ENCODE measurements at regions not wholly inside any gene's neighbourhood (a gene's known extent, or its start where the extent isn't known, plus 50 kb on each side); places are given as distances from the start of the nearest gene placed in this dataset.

DNA sequence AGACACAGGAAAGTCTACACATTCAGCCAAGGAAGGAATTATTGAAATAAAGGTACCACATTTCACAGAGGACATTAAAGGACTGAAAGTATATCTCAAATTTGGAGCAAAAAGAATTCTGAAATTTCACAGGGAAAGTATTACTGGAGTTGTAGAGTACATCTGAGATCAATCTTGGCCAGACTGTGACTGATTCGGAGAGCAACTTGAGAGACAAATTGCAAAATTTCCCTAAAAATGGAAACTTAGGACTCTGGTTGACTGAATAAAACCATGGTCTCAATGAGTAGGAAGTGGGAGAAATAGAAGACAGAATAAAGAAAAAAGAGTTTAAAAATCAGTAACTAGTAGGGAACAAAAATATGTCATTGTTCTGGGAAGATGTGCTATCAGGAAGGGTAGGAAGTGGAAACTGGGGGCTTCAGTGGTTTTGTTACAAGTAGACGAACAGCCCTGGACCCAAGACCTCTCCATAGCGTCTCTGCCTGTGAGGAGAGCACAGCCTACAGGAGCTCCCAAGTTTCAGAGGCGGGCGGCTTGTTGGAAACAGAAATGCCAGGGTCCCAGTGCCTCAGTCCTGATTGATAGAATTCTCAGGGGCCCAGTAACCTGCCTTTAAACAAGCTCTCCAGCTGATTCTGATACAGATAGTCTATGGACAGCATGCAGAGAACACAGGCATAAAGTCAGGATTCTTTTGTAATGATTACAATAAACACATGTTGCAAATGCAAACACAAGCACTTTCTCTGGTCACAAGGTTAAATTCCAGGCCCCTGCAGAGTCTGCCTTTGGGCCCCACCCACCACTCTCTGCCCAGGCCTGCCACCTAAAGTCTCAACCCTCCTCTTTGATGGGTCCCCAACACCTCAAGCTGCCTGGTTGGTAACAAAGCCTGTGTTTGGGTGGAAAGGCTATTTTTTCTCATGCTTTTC is 63.1 kb downstream of the BBS10 start:
- Histone ChIP-seq H3K9me3 (no peaks in the 10 kb centered on the region), H3K27ac (peak overlapping the region in 1 of 2 experiments; percentile 52; a peak in 3 of 6 replicates), H3K4me3 (no peak overlapping the region), H3K4me2 (peak overlapping the region; percentile 25), H3K4me1 (peaks cover 13% of the 10 kb centered on the region; the same call in 2 of the 3 replicates)
- ATAC-seq (peak in 1 of 2 experiments; percentile 61; a peak in 4 of 6 replicates), FAIRE-seq (no peak), DNase-seq (ENCODE audit: low read depth in 1 of 2, low spot score in 1 of 2) (peak in 1 of 2 experiments; percentile 19)
- ChIA-PET CTCF (interaction anchor here (1.1 kb wide), 1 partner anchor 9 kb away, joined by 3 read pairs; no protein-coding TSS in a partner anchor), POLR2A (no interaction called here)
- 86% methylated on average over 5 of the region's 5 CpGs for WGBS (ENCODE audit: missing lambda C conversion rate)
- TF ChIP-seq, protein P1, sequence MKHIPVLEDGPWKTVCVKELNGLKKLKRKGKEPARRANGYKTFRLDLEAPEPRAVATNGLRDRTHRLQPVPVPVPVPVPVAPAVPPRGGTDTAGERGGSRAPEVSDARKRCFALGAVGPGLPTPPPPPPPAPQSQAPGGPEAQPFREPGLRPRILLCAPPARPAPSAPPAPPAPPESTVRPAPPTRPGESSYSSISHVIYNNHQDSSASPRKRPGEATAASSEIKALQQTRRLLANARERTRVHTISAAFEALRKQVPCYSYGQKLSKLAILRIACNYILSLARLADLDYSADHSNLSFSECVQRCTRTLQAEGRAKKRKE (CRISPR knock-in tag; IDR thresholded peaks at IDR 0.05; ENCODE audit: low read depth), result no peak
- TF ChIP-seq SREBF2 (IDR thresholded peaks at IDR 0.05) (no peak), RAD21 (conservative IDR thresholded peaks at IDR 0.05 in 1 of 2, IDR thresholded peaks at IDR 0.05 in 1 of 2) (0 out of 5 replicates have a peak, but pooled peaks of 1 of the 2 experiments have one; percentile 2), CHD4 (IDR thresholded peaks at IDR 0.05; ENCODE audit: borderline replicate concordance) (no peak)
- TF ChIP-seq, protein P2, sequence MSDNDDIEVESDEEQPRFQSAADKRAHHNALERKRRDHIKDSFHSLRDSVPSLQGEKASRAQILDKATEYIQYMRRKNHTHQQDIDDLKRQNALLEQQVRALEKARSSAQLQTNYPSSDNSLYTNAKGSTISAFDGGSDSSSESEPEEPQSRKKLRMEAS (IDR thresholded peaks at IDR 0.05), result no peak

DNA sequence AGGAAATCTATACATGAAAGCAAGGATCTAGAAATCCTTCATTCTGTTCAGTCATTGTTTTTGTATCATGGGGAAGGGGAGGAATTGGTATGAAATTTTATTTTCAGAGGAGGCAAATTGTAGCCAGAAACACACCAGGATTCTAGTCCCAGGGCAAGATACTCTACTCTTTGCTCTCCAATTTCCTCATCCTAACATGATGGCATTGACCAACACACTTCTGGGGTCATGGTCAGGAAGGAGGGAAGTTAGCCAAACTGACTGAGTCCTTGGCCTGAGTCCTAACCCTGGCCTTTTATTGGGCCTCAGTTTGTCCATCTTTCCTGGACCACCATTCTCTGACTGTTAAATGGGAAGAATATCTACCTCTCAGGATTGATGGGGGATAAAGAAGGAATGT is 65.5 kb downstream of the BBS10 start:
- Histone ChIP-seq H3K4me2 (no peak overlapping the region), H3K9me3 (no peaks in the 10 kb centered on the region), H3K27ac (no peak overlapping the region), H3K4me3 (no peak overlapping the region), H3K4me1 (peaks cover 13% of the 10 kb centered on the region; the same call in 2 of the 3 replicates)
- TF ChIP-seq ZSCAN20 (CRISPR knock-in tag; IDR thresholded peaks at IDR 0.05) (no peak), CBX8 (IDR thresholded peaks at IDR 0.05) (no peak), CTCF (IDR thresholded peaks at IDR 0.05) (no peak), MAFK (IDR thresholded peaks at IDR 0.05; ENCODE audit: partially characterized antibody) (no peak), NPAS2 (CRISPR knock-in tag; IDR thresholded peaks at IDR 0.05; ENCODE audit: borderline replicate concordance) (no peak), TP53 (CRISPR knock-in tag; IDR thresholded peaks at IDR 0.05) (no peak), KDM1A (IDR thresholded peaks at IDR 0.05; ENCODE audit: low read depth) (no peak), RFX5 (IDR thresholded peaks at IDR 0.05) (no peak), USF2 (IDR thresholded peaks at IDR 0.05) (no peak), HEYL (CRISPR knock-in tag; IDR thresholded peaks at IDR 0.05) (no peak)
- TF ChIP-seq, protein P3, sequence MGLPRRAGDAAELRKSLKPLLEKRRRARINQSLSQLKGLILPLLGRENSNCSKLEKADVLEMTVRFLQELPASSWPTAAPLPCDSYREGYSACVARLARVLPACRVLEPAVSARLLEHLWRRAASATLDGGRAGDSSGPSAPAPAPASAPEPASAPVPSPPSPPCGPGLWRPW (IDR thresholded peaks at IDR 0.05), result no peak
- ChIA-PET CTCF (no interaction called here), POLR2A (no interaction called here)
- ATAC-seq, result no peak
- no peak for FAIRE-seq
- DNase-seq (ENCODE audit: low read depth in 1 of 2, low spot score in 1 of 2), result no peak

DNA sequence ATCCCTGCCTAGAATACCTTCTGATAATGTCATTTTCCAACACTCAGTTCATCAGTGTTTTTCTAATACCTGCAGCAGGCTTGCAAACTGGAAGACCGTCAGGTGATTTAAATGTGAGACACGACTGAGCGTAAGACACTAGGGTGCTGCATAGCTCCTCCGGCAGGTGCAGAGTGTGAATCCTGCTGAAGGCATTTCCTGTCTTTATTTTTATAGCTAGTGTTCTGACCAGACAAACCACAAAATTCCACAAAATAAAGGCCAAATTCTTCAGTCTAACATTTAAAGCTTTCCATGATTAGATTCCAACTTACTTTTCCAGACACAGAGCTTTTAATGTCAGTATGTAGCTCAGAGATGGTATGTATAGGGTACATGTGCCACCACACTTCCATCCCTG is 70.7 kb downstream of the BBS10 start:
- DNase-seq (ENCODE audit: low read depth in 1 of 2, low spot score in 1 of 2) (no peak), ATAC-seq (no peak), FAIRE-seq (no peak)
- TF ChIP-seq CEBPB (IDR thresholded peaks at IDR 0.05), result no peak
- TF ChIP-seq ESRRA (IDR thresholded peaks at IDR 0.05; ENCODE audit: borderline replicate concordance, low read length), result no peak
- no peak for TF ChIP-seq KDM1A (IDR thresholded peaks at IDR 0.05; ENCODE audit: low read depth)
- Histone ChIP-seq H3K4me3 (no peak overlapping the region), H3K4me2 (no peak overlapping the region), H3K4me1 (no peaks in the 10 kb centered on the region), H3K27ac (no peak overlapping the region), H3K9me3 (no peaks in the 10 kb centered on the region)
- WGBS (ENCODE audit: missing lambda C conversion rate), result 72% methylated on average over 4 of the region's 4 CpGs
- CTCF ChIA-PET, result interaction anchor here (1.0 to 3.0 kb wide), 3 partner anchors 11 to 68 kb away, joined by 3 to 11 read pairs (median 3); no protein-coding TSS in a partner anchor
- POLR2A ChIA-PET, result no interaction called here
